ENCODE measurements at regions not wholly inside any gene's neighbourhood (a gene's known extent, or its start where the extent isn't known, plus 50 kb on each side); places are given as distances from the start of the nearest gene placed in this dataset.
"Not testable (repeated sequence)": the region's sequence is repeated elsewhere in the genome, so short reads cannot be mapped to it uniquely, and the experiment has no call there.

DNA sequence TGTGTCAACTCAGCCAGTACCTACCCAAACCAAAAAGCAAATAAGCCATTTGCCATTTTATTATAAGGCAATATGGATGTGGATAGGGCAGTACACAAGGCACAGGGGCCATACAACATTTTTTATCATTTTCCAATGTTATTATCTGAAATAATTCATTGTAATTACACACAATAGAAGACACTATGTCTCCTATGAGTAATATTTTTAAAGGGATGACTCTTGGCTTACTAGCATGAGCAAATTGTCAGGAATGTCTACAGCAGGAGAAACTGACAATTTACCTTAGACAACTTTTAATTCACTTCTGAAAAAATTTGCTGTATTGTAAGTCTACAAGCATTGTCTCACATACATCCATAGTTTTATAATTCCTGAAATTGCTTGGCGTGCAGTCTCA is 1193.9 kb upstream of the CELF4 start:
- DNase-seq (ENCODE audit: low read depth), result no peak
- TF ChIP-seq, protein P1, sequence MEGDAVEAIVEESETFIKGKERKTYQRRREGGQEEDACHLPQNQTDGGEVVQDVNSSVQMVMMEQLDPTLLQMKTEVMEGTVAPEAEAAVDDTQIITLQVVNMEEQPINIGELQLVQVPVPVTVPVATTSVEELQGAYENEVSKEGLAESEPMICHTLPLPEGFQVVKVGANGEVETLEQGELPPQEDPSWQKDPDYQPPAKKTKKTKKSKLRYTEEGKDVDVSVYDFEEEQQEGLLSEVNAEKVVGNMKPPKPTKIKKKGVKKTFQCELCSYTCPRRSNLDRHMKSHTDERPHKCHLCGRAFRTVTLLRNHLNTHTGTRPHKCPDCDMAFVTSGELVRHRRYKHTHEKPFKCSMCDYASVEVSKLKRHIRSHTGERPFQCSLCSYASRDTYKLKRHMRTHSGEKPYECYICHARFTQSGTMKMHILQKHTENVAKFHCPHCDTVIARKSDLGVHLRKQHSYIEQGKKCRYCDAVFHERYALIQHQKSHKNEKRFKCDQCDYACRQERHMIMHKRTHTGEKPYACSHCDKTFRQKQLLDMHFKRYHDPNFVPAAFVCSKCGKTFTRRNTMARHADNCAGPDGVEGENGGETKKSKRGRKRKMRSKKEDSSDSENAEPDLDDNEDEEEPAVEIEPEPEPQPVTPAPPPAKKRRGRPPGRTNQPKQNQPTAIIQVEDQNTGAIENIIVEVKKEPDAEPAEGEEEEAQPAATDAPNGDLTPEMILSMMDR (conservative IDR thresholded peaks at IDR 0.05; ENCODE audit: control insufficient read depth, insufficient read depth, low read depth, low read length), result no peak
- H3K4me3 ChIP-seq (ENCODE audit: control insufficient read depth, low read depth, low read length), result no peak overlapping the region

DNA sequence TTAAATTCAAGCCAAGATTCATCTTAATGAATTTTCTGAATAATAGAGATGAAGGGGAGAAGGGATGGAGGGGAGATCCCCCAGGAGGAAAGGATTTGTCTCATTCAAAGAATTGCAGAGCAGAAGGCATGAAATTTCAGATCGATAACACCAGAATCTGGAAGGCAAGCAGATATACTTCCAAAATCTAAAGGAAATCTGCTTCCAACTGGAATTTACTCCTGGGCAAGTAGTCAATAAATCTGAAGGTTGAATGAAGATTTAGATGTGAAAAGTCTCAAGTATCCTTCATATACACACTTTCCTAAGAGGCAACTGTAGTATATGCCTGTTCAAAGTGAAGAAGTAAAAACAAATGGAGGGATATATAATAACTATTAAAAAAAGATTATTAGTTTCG is 1190.8 kb upstream of the CELF4 start:
- no peak overlapping the region for H3K4me3 ChIP-seq (ENCODE audit: control insufficient read depth, low read depth, low read length)
- DNase-seq (ENCODE audit: low read depth), result no peak
- TF ChIP-seq, protein P1 (conservative IDR thresholded peaks at IDR 0.05; ENCODE audit: control insufficient read depth, insufficient read depth, low read depth, low read length), result no peak

DNA sequence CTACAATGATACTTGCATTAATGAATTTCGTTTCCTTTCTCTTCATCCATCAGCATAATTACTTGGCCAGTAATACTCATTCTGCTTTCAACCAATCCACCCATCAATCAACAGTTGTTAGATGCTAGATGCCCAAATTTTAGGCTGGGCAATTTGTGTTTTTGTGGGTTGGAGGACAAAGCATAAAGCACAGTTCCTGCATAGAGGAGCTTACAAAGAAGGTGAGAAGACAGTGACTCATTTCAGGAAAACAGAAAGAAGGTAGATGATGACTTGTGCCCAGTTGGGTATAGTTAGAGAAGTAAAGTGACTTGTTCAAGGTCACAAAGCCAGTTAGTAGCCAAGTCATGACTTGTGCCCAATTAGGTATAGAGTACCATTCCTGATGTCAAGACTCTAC is 1186.8 kb upstream of the CELF4 start:
- DNase-seq (ENCODE audit: low read depth), result no peak
- TF ChIP-seq, protein P1 (conservative IDR thresholded peaks at IDR 0.05; ENCODE audit: control insufficient read depth, insufficient read depth, low read depth, low read length), result no peak
- H3K4me3 ChIP-seq (ENCODE audit: control insufficient read depth, low read depth, low read length), result no peak overlapping the region

DNA sequence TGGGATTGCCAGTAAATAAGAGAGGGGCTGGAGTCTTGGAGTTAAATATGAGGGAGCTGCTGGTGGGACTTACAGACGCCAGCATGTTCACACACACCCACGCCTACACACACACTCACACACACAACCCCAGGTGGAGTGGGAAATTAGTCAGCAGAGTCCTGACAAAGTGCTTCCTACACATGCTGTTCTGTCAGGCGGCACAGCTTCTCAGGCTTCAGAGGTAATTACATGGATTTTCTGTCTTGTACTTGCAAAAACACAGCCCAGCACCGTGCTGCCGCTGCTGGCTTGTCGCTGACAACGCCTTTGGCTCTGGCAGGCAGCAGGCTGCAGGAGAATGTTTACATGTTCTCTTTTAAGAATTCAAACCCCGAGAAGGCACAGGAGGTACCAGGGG is 1186.3 kb upstream of the CELF4 start:
- no peak overlapping the region for H3K4me3 ChIP-seq (ENCODE audit: control insufficient read depth, low read depth, low read length)
- TF ChIP-seq, protein P1 (conservative IDR thresholded peaks at IDR 0.05; ENCODE audit: control insufficient read depth, insufficient read depth, low read depth, low read length), result no peak
- DNase-seq (ENCODE audit: low read depth), result no peak

DNA sequence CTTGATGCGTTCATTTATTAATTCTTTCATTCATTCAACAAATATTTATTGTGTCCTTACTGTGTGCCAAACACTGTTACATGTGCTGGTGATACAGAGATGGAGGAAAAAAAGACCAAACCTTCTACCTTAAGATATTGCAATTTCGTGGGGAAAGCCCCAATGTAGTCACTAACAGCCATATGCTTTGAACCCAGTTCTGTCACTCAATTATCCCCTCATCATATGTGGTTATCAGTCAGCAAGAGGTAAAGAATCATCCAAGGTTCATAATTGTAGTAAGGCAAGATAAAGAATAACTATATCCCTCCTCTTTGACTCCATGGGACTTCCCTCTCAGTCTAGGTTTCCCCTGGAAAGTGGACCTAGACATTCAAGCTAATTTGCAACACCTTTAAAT is 1185.6 kb upstream of the CELF4 start:
- no peak overlapping the region for H3K4me3 ChIP-seq (ENCODE audit: control insufficient read depth, low read depth, low read length)
- no peak for DNase-seq (ENCODE audit: low read depth)
- TF ChIP-seq, protein P1 (conservative IDR thresholded peaks at IDR 0.05; ENCODE audit: control insufficient read depth, insufficient read depth, low read depth, low read length), result no peak

DNA sequence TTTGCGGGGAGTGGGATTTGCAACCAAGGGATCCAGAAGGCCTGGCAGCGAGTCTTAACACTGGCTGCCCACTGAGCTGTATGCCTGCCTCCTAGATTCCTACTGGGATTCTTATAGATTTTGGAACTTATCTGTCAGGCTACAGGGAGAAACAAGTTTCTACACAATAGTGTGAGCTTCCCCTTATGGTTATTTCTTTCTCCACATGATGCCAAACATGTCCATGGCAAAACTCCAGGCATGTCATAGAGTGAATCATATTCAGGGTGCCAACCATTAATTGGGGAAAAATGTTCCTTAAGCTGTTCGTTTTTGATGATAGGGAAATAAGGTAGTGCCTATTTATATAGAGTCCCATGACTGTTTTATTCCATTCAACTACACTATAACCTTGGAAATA is 1185.2 kb upstream of the CELF4 start:
- no peak for DNase-seq (ENCODE audit: low read depth)
- H3K4me3 ChIP-seq (ENCODE audit: control insufficient read depth, low read depth, low read length), result no peak overlapping the region
- TF ChIP-seq, protein P1 (conservative IDR thresholded peaks at IDR 0.05; ENCODE audit: control insufficient read depth, insufficient read depth, low read depth, low read length), result no peak

DNA sequence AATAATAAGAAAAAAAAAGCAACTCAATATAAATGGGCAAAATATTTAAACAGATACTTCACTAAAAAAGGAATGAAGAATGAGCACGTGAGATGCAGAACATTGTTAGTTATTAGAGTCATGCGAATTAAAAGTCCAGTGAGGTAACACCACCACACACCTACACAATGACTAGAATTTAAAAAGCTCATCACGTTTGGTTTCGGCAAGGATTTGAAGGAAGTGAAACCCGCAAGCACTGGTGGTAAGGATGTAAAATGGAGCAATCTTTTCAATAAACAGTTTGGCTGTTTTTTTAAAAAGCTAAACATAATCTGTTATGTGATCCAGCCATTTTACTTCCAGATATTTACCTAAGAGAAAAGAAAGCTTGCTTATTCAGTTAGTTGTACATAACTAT is 1181.6 kb upstream of the CELF4 start:
- DNase-seq (ENCODE audit: low read depth), result no peak
- TF ChIP-seq, protein P1 (conservative IDR thresholded peaks at IDR 0.05; ENCODE audit: control insufficient read depth, insufficient read depth, low read depth, low read length), result no peak
- no peak overlapping the region for H3K4me3 ChIP-seq (ENCODE audit: control insufficient read depth, low read depth, low read length)

DNA sequence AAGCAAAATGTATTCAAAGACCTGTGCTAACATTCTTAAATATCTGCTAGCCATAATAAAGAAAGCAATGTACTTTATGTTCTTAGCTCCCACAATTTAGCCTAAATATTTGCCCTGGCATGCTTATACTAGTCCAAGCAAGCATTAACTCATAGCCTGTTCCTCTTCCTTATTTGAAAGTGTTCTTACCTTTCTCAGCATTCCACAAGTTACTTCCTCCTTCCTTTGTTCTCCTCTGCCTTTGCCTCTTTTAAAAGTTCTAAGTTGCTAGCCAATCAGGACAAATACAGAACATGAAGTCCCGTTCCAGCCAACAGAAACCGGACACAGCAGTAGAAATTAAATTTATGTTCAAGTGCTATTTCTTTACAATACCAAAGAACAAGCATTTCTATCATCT is 1154.6 kb upstream of the CELF4 start:
- not testable (repeated sequence) for DNase-seq (ENCODE audit: low read depth); H3K4me3 ChIP-seq (ENCODE audit: control insufficient read depth, low read depth, low read length)

Measured in fibroblast of mammary gland (primary cell).